Gastroesophageal sphincter (tissue), 3 donors: ENCODE measurements at regions not wholly inside any gene's neighbourhood (a gene's known extent, or its start where the extent isn't known, plus 50 kb on each side); places are given as distances from the start of the nearest gene placed in this dataset.

Source experiments
- EP300 ChIP-seq: sonication (generic); formaldehyde crosslinking; IDR thresholded peaks from one replicate; pipeline ENCODE4 v1.6.1; 2017; ENCODE audit warnings: antibody characterized with exemption, mild to moderate bottlenecking
- POLR2A ChIP-seq, 2 donors: fragments of 450-650 bp; IDR thresholded peaks; one replicate each; pipeline ENCODE4 v1.6.1; 2017; ENCODE audit warnings: antibody characterized with exemption in 2 of 2, mild to moderate bottlenecking in 2 of 2, moderate library complexity in 1 of 2
- POLR2AphosphoS5 ChIP-seq: sonication (generic); formaldehyde crosslinking; IDR thresholded peaks from one replicate; pipeline ENCODE4 v1.6.1; 2017; ENCODE audit warnings: antibody characterized with exemption
- TF ChIP-seq, protein P1 (sequence below), 4 experiments: fragments of 200-600 bp in 2 of 4; fragments of 450-650 bp in 2 of 4; sonication (generic) in 1 of 4; IDR thresholded peaks; one replicate each; pipeline ENCODE4 v1.5.1; 2017 to 2019; ENCODE audit warnings: antibody characterized with exemption in 4 of 4, mild to moderate bottlenecking in 2 of 4, moderate library complexity in 2 of 4

DNA sequence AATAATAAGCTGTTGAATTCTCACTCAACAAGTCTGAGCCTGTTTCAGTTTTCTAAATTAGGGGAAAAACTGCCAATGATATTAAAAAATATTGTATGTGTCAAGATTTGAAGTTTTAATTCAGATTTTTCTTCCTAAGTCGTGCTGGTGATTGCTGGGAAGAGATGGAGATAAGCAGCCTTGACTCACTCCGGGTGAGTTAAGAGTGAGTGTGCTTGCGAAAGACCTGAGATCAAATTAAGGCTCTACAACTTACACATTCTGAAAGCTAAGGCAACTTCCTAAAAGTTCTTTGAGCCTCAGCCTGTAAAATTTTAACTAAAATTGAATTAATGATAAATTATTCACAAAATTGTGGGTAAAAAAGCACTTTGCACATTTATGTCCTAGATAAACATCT, 1441.2 kb downstream of the PCDH7 start:
- TF ChIP-seq POLR2A (IDR thresholded peaks at IDR 0.05) = no peak
- TF ChIP-seq, protein P1, sequence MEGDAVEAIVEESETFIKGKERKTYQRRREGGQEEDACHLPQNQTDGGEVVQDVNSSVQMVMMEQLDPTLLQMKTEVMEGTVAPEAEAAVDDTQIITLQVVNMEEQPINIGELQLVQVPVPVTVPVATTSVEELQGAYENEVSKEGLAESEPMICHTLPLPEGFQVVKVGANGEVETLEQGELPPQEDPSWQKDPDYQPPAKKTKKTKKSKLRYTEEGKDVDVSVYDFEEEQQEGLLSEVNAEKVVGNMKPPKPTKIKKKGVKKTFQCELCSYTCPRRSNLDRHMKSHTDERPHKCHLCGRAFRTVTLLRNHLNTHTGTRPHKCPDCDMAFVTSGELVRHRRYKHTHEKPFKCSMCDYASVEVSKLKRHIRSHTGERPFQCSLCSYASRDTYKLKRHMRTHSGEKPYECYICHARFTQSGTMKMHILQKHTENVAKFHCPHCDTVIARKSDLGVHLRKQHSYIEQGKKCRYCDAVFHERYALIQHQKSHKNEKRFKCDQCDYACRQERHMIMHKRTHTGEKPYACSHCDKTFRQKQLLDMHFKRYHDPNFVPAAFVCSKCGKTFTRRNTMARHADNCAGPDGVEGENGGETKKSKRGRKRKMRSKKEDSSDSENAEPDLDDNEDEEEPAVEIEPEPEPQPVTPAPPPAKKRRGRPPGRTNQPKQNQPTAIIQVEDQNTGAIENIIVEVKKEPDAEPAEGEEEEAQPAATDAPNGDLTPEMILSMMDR (IDR thresholded peaks at IDR 0.05) = no peak
- TF ChIP-seq EP300 = no peak
- no peak for TF ChIP-seq POLR2AphosphoS5
